ENCODE measurements at regions not wholly inside any gene's neighbourhood (a gene's known extent, or its start where the extent isn't known, plus 50 kb on each side); places are given as distances from the start of the nearest gene placed in this dataset.

DNA sequence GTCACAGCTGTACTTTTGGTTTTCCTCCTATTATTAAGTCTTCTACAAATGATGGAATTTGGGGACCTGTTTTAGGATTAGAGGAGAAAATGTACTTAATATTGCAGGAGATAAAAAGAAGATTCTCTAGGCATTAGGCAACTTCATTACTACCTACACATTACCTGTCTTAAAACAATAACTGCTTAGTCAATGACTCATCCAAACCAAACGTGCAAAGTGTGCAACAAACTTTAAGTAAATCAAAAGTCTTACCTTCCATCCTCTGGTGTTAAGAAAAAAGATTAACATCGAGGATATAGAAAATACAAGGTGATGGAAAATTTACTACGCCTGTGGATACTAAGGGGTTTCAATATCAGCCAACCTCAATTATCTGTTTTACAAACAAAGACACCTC lies 285.3 kb upstream of the KYNU start:
- no peak for TF ChIP-seq GATA2 (IDR thresholded peaks at IDR 0.05; ENCODE audit: low read depth, low read length)
- no peak for TF ChIP-seq GATA3 (IDR thresholded peaks at IDR 0.05; ENCODE audit: low read depth, low read length)

DNA sequence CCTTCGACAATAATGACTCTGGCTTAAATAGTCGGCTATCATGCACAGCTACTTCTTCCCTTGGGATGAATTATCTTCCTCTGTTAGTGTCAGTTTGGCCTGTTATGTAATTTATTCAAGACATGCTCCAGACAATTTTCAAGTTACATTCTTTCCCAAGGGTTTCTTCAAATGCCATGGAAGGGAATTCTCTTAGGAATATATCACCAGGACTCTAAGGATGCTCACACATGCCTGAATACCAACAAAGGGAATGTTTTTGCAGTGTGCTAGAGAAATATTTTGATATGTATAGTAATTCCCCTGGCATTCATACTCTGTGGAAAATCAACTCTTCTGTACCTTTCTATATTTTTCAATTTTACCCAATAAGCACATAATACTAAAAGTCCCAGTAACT lies 286.0 kb upstream of the KYNU start:
- no peak for TF ChIP-seq GATA3 (IDR thresholded peaks at IDR 0.05; ENCODE audit: low read depth, low read length)
- no peak for TF ChIP-seq GATA2 (IDR thresholded peaks at IDR 0.05; ENCODE audit: low read depth, low read length)

GRCh38 chr2:142588269-142588668 lies 289.2 kb upstream of the KYNU start:
- TF ChIP-seq GATA3 (IDR thresholded peaks at IDR 0.05; ENCODE audit: low read depth, low read length) (no peak), GATA2 (IDR thresholded peaks at IDR 0.05; ENCODE audit: low read depth, low read length) (no peak)

- no peak for TF ChIP-seq GATA3 (IDR thresholded peaks at IDR 0.05; ENCODE audit: low read depth, low read length)
- TF ChIP-seq GATA2 (IDR thresholded peaks at IDR 0.05; ENCODE audit: low read depth, low read length): no peak
These were observed 290.5 kb upstream of the KYNU start for GRCh38 chr2:142586693-142587580.

DNA sequence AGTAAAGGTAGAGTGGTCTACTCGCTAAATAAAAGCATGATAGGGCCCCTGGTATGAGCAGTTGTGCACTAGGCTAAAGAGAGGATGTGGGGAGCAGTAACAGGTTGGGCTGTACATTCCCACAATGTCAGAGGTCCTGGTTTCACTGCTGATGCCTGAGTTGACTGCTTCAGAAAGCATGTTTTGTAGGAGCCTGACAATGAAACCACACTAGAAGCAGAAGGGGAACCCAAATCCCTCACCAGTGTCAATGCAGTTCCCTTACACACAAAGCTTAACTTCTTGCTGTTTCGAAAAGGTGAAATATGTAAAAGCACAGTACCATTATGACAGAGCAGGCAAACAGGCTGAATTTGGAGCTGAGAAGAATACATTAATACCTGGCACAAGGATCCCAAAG lies 291.7 kb upstream of the KYNU start:
- no peak for TF ChIP-seq GATA2 (IDR thresholded peaks at IDR 0.05; ENCODE audit: low read depth, low read length)
- no peak for TF ChIP-seq GATA3 (IDR thresholded peaks at IDR 0.05; ENCODE audit: low read depth, low read length)

DNA sequence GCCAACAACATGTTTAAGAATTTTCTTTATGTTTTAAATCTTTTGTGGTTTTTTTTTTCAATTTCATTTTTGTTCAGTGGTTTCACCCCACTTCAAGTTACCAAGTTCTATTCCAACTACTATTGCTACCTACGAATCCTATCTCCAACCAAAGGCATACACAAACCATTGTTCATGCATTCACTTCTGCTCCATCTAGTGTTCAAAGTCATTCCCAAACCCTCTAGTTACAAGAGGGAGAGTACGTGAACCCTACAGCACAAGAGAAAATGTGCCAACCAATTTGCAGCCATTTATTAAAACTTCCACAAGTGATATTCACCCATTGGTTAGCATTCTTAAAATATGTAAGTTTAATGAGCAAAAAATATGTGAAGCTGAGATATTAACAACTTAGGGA lies 295.1 kb upstream of the KYNU start:
- TF ChIP-seq GATA2 (IDR thresholded peaks at IDR 0.05; ENCODE audit: low read depth, low read length) (no peak), GATA3 (IDR thresholded peaks at IDR 0.05; ENCODE audit: low read depth, low read length) (no peak)

- TF ChIP-seq GATA2 (IDR thresholded peaks at IDR 0.05; ENCODE audit: low read depth, low read length): no peak
- no peak for TF ChIP-seq GATA3 (IDR thresholded peaks at IDR 0.05; ENCODE audit: low read depth, low read length)
These were observed 296.0 kb upstream of the KYNU start for GRCh38 chr2:142581491-142581890.

DNA sequence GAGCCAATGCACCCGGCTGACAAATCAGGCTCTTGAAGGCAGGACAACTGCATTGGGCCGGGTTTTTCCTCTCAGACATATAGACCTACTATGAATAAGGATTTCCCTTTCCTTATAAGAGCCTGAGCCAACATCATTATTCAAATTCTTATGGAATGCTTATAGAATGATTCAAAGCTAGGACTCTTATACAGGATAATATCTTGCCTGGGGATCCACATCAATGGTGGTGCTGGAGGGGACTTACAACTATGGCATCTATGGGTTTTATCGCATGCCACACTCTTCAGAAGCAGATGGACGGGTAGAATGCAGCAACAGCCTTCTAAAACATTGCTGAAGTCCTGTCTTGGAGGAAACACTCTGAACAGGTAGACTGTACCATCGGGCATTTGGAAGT lies 296.8 kb upstream of the KYNU start:
- TF ChIP-seq GATA3 (IDR thresholded peaks at IDR 0.05; ENCODE audit: low read depth, low read length): no peak

- no peak for TF ChIP-seq GATA3 (IDR thresholded peaks at IDR 0.05; ENCODE audit: low read depth, low read length)
- TF ChIP-seq GATA2 (IDR thresholded peaks at IDR 0.05; ENCODE audit: low read depth, low read length): no peak
These were observed 301.9 kb upstream of the KYNU start for GRCh38 chr2:142575561-142575960.

GRCh38 chr2:142574388-142574787 lies 303.1 kb upstream of the KYNU start:
- no peak for TF ChIP-seq GATA2 (IDR thresholded peaks at IDR 0.05; ENCODE audit: low read depth, low read length)
- no peak for TF ChIP-seq GATA3 (IDR thresholded peaks at IDR 0.05; ENCODE audit: low read depth, low read length)

DNA sequence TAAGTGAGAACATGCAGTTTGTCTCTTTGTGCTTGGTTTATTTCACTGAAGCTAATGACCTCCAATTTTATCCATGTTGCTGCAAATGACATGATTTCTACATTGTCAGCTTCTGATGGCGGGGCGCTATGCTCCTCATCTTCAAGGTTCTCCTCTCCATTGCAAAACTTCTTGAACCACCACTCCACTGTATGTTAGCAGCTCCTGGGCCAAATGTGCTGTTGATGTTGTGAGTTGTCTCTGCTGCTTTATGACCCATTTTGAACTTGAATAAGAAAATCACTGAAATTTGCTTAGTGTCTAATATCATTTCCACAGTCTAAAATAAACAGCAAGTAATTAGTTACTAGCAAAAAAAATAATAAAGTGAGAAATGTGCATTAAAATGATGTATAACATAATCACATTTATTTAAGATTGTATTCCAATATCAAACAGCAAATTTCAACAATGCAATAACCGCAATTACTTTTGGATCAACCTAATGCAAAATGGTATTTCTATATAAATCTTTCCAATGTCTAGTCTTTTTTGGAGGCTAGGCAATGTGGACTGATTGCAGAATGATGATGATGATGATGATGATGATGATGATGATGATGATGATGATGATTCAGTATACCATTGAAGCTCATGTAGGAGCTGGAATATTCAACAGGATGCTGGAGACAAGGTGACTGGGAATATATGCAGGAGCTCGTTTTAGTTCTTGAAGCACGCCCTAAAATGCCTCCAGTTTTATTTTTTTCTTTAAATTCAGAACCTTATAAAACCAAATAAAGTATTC lies 304.9 kb upstream of the KYNU start:
- TF ChIP-seq GATA2 (IDR thresholded peaks at IDR 0.05; ENCODE audit: low read depth, low read length) (no peak), GATA3 (IDR thresholded peaks at IDR 0.05; ENCODE audit: low read depth, low read length) (no peak)

GRCh38 chr2:142571934-142572333 lies 305.5 kb upstream of the KYNU start:
- TF ChIP-seq GATA2 (IDR thresholded peaks at IDR 0.05; ENCODE audit: low read depth, low read length) (no peak), GATA3 (IDR thresholded peaks at IDR 0.05; ENCODE audit: low read depth, low read length) (no peak)

DNA sequence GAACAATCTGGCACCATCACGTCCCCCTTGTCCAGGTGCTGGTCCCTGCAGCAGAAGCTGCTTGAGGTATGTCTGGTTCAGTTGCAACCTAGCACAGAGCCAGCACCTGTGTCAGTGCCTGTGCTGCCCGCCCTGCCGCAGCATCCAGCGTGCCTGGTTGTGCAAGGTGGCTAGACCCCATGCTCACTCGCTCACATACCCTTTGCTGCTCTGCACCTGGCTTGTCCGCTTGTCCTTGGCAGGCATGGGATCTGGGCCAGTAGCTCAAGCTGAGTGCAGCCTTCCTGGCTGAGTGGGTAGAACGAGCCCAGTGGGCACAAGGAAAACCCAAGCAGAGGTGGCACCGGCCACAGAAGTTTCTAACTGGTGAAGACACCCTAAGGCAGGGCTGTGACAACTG lies 314.6 kb upstream of the KYNU start:
- TF ChIP-seq GATA2 (IDR thresholded peaks at IDR 0.05; ENCODE audit: low read depth, low read length) (no peak), GATA3 (IDR thresholded peaks at IDR 0.05; ENCODE audit: low read depth, low read length) (no peak)

DNA sequence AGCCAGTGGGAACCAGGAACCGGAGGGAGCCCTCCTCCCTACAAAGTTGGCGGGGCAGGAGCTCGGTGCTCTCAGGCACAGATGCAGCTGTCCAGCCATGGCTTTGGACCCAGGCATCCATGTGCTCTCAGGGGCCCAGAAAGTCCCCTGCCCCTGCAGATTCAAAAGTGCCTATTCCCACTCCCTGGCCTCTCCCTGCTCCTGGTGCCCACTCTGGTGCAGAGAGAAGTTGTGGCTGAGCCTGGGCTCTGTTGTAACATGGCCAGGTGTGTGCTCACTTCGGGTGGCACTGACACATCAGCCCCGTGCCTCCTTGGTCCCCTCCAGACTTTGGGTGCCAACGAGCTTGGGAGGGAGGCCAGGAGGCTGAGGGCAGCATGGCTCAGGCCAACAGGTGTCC lies 315.8 kb upstream of the KYNU start:
- TF ChIP-seq GATA2 (IDR thresholded peaks at IDR 0.05; ENCODE audit: low read depth, low read length) (no peak), GATA3 (IDR thresholded peaks at IDR 0.05; ENCODE audit: low read depth, low read length) (no peak)

- no peak for TF ChIP-seq GATA2 (IDR thresholded peaks at IDR 0.05; ENCODE audit: low read depth, low read length)
- no peak for TF ChIP-seq GATA3 (IDR thresholded peaks at IDR 0.05; ENCODE audit: low read depth, low read length)
These were observed 320.1 kb upstream of the KYNU start for GRCh38 chr2:142557391-142557790.
